H1 (cell line): ENCODE measurements at regions not wholly inside any gene's neighbourhood (a gene's known extent, or its start where the extent isn't known, plus 50 kb on each side); places are given as distances from the start of the nearest gene placed in this dataset.
A peak's percentile ranks its signal among the peaks of the same experiment; 100 is the strongest.

Source experiments
- CTCF ChIA-PET: fragments of 300-600 bp; sonication (Branson Sonifier 250); formaldehyde crosslinking; loops from one replicate; lab custom pipeline; 2021; ENCODE audit not compliant: partially characterized antibody; lab: Charles Lee
- POLR2A ChIA-PET: fragments of 300-600 bp; sonication (Branson Sonifier 250); formaldehyde crosslinking; loops from one replicate; lab custom pipeline; 2021; ENCODE audit warnings: inconsistent platforms; ENCODE audit not compliant: partially characterized antibody; lab: Charles Lee
- DNase-seq, 2 experiments: peaks; one replicate each; pipeline versions ENCODE4 v3.0.0 to v3.0.0-alpha.2; 2010 to 2022; ENCODE audit warnings: low spot score in 2 of 2, low read depth in 1 of 2, mixed read lengths in 1 of 2
- FAIRE-seq: peaks from 2 replicates; lab custom pipeline; 2011; peaks lifted over from hg19 to GRCh38; lab: Jason Lieb, UNC
- H2AFZ ChIP-seq: 2 replicates; pipeline ENCODE4 v1.8.1; 2012; ENCODE audit warnings: low read length, inconsistent platforms
- H2AK5ac ChIP-seq: 2 replicates; pipeline ENCODE4 v1.6.1; 2013; ENCODE audit warnings: low read depth, low read length
- H2BK120ac ChIP-seq: replicated peaks from 2 replicates; pipeline ENCODE3; 2013; ENCODE audit warnings: low read depth, low read length, inconsistent platforms
- H2BK12ac ChIP-seq: 2 replicates; pipeline ENCODE4 v1.6.1; 2013; ENCODE audit warnings: low read depth, low read length
- H2BK15ac ChIP-seq: 2 replicates; pipeline ENCODE4 v1.6.1; 2013; ENCODE audit warnings: low read length
- H2BK20ac ChIP-seq: 2 replicates; pipeline ENCODE4 v1.6.1; 2013; ENCODE audit warnings: low read length
- H2BK5ac ChIP-seq: 2 replicates; pipeline ENCODE4 v1.6.1; 2013; ENCODE audit warnings: low read depth, low read length
- H3K14ac ChIP-seq: 2 replicates; pipeline ENCODE4 v1.6.1; 2013; ENCODE audit warnings: inconsistent platforms; ENCODE audit not compliant: insufficient read length
- H3K18ac ChIP-seq: 2 replicates; pipeline ENCODE4 v1.6.1; 2013; ENCODE audit warnings: low read length; ENCODE audit errors: extremely low read depth
- H3K23ac ChIP-seq: 2 replicates; pipeline ENCODE4 v1.6.1; 2013; ENCODE audit warnings: inconsistent platforms; ENCODE audit not compliant: insufficient read length
- H3K23me2 ChIP-seq: 2 replicates; pipeline ENCODE4 v1.6.1; 2013; ENCODE audit warnings: low read depth, low read length
- H3K27ac ChIP-seq: 2 replicates; pipeline ENCODE4 v1.6.1; 2011; ENCODE audit warnings: low read depth, low read length, inconsistent platforms
- H3K27me3 ChIP-seq, 4 experiments: replicated peaks in 1 of 4; 1 replicate in 1 of 4; 2 replicates in 3 of 4; pipeline versions ENCODE4 v1.6.1 to v1.8.1; 2011 to 2013; ENCODE audit warnings: low read length in 3 of 4, mild to moderate bottlenecking in 3 of 4, inconsistent platforms in 2 of 4, mixed read lengths in 2 of 4, moderate library complexity in 1 of 4; ENCODE audit not compliant: control insufficient read depth in 3 of 4, insufficient read depth in 3 of 4; ENCODE audit errors: extremely low read depth in 1 of 4
- H3K36me3 ChIP-seq, 4 experiments: 2 replicates each; pipeline versions ENCODE4 v1.6.1 to v1.8.1; 2011 to 2013; ENCODE audit warnings: mild to moderate bottlenecking in 4 of 4, low read length in 3 of 4, moderate library complexity in 2 of 4, control low read depth in 1 of 4, inconsistent platforms in 1 of 4; ENCODE audit not compliant: insufficient read depth in 4 of 4, control insufficient read depth in 2 of 4
- H3K4ac ChIP-seq: replicated peaks from 2 replicates; pipeline ENCODE3; 2013; ENCODE audit warnings: low read length, low read depth, mixed read lengths, inconsistent platforms; ENCODE audit not compliant: insufficient read length
- H3K4me1 ChIP-seq, 4 experiments: replicated peaks in 1 of 4; 1 replicate in 1 of 4; 2 replicates in 3 of 4; pipeline versions ENCODE4 v1.6.1 to v1.8.1; 2011 to 2013; ENCODE audit warnings: low read length in 3 of 4, inconsistent platforms in 2 of 4, mixed read lengths in 1 of 4; ENCODE audit not compliant: insufficient read depth in 4 of 4, control insufficient read depth in 3 of 4
- H3K4me2 ChIP-seq, 2 experiments: 2 replicates each; pipeline versions ENCODE4 v1.6.1 to v1.8.1; 2011 to 2013; ENCODE audit warnings: low read depth in 2 of 2, low read length in 2 of 2, control low read depth in 1 of 2, inconsistent platforms in 1 of 2, mild to moderate bottlenecking in 1 of 2; ENCODE audit not compliant: insufficient read depth in 1 of 2
- H3K4me3 ChIP-seq, 4 experiments: fragments of 200-600, 300-600 bp in 1 of 4; sonication (generic), shearing (Covaris generic), sonication (Bioruptor Twin) in 1 of 4; 2 replicates each; pipeline versions ENCODE4 v1.5.1 to v1.8.1; 2011 to 2016; ENCODE audit warnings: low read length in 4 of 4, low read depth in 3 of 4, control low read depth in 2 of 4, inconsistent platforms in 2 of 4, mild to moderate bottlenecking in 2 of 4, mixed read lengths in 1 of 4, moderate library complexity in 1 of 4; ENCODE audit not compliant: insufficient read depth in 2 of 4; ENCODE audit errors: extremely low read depth in 1 of 4
- H3K56ac ChIP-seq: replicated peaks from 2 replicates; pipeline ENCODE3; 2013; ENCODE audit warnings: low read depth, mild to moderate bottlenecking, mixed read lengths, low read length, inconsistent platforms; ENCODE audit not compliant: insufficient read length
- H3K79me1 ChIP-seq: 2 replicates; pipeline ENCODE4 v1.6.1; 2013; ENCODE audit warnings: low read depth, low read length, control low read depth
- H3K79me2 ChIP-seq, 2 experiments: 2 replicates each; pipeline versions ENCODE4 v1.6.1 to v1.8.1; 2012 to 2013; ENCODE audit warnings: low read length in 2 of 2, mild to moderate bottlenecking in 2 of 2, inconsistent platforms in 1 of 2; ENCODE audit not compliant: insufficient read depth in 2 of 2, control insufficient read depth in 1 of 2
- H3K9ac ChIP-seq, 4 experiments: replicated peaks in 1 of 4; 1 replicate in 1 of 4; 2 replicates in 3 of 4; pipeline versions ENCODE4 v1.6.1 to v1.8.1; 2011 to 2013; ENCODE audit warnings: low read depth in 3 of 4, low read length in 3 of 4, control low read depth in 2 of 4, mild to moderate bottlenecking in 2 of 4, moderate library complexity in 2 of 4, inconsistent platforms in 1 of 4; ENCODE audit errors: extremely low read depth in 1 of 4
- H3K9me3 ChIP-seq, 2 experiments: 2 replicates each; pipeline versions ENCODE4 v1.6.1 to v1.8.1; 2012 to 2013; ENCODE audit warnings: mild to moderate bottlenecking in 2 of 2, moderate library complexity in 2 of 2, control low read depth in 1 of 2, inconsistent platforms in 1 of 2, low read depth in 1 of 2, low read length in 1 of 2, mixed read lengths in 1 of 2; ENCODE audit not compliant: insufficient read depth in 2 of 2
- H4K20me1 ChIP-seq, 2 experiments: replicated peaks in 1 of 2; 2 replicates each; pipeline versions ENCODE3 to v1.8.1; 2011 to 2013; ENCODE audit warnings: inconsistent platforms in 2 of 2, low read length in 2 of 2, mild to moderate bottlenecking in 1 of 2; ENCODE audit not compliant: insufficient read depth in 2 of 2, control insufficient read depth in 1 of 2
- H4K5ac ChIP-seq: 2 replicates; pipeline ENCODE4 v1.6.1; 2013; ENCODE audit warnings: low read length, low read depth, mixed read lengths, inconsistent platforms; ENCODE audit not compliant: insufficient read length
- H4K8ac ChIP-seq: 2 replicates; pipeline ENCODE4 v1.8.0; 2013; ENCODE audit warnings: mild to moderate bottlenecking, moderate library complexity, low read length, inconsistent platforms; ENCODE audit not compliant: insufficient read depth; ENCODE audit errors: extremely low read depth
- H4K91ac ChIP-seq: replicated peaks from 2 replicates; pipeline ENCODE3; 2013; ENCODE audit warnings: low read length, mixed read lengths, inconsistent platforms; ENCODE audit not compliant: insufficient read length
- BCL11A ChIP-seq, 2 experiments: IDR thresholded peaks; one replicate each; pipeline ENCODE4 v1.6.1; 2011; ENCODE audit warnings: low read depth in 2 of 2, low read length in 2 of 2, mild to moderate bottlenecking in 2 of 2
- CEBPB ChIP-seq: IDR thresholded peaks from 2 replicates; pipeline ENCODE4 v1.6.1; 2012; ENCODE audit warnings: low read depth, low read length
- EP300 ChIP-seq, 2 experiments: IDR thresholded peaks; 1 replicate in 1 of 2; 2 replicates in 1 of 2; pipeline ENCODE4 v1.6.1; 2011 to 2012; ENCODE audit warnings: low read depth in 2 of 2, low read length in 2 of 2, mild to moderate bottlenecking in 2 of 2, borderline replicate concordance in 1 of 2, inconsistent platforms in 1 of 2, moderate library complexity in 1 of 2
- RAD21 ChIP-seq, 2 experiments: IDR thresholded peaks in 1 of 2; conservative IDR thresholded peaks in 1 of 2; 2 replicates each; pipeline ENCODE4 v1.6.1; 2011; ENCODE audit warnings: low read depth in 2 of 2, low read length in 2 of 2, improper control_type of control experiment in 1 of 2, inconsistent platforms in 1 of 2, mild to moderate bottlenecking in 1 of 2, moderate library complexity in 1 of 2
- TBP ChIP-seq: IDR thresholded peaks from 2 replicates; pipeline ENCODE4 v1.6.1; 2011; ENCODE audit warnings: low read depth, low read length, improper control_type of control experiment
- ZNF274 ChIP-seq: IDR thresholded peaks from 2 replicates; pipeline ENCODE4 v1.7.0; 2012; ENCODE audit warnings: low read length, borderline replicate concordance; ENCODE audit errors: extremely low read depth
- WGBS, 2 experiments: shearing (Covaris generic) in 1 of 2; methylation state at CpG; one replicate each; pipeline versions ENCODE4 v1.1.6 to v1.1.7; 2013 to 2015; ENCODE audit warnings: low lambda C conversion rate in 2 of 2, mixed read lengths in 2 of 2, inconsistent platforms in 1 of 2, low coverage in 1 of 2, missing lambda C conversion rate in 1 of 2; ENCODE audit not compliant: insufficient replicate concordance in 2 of 2, insufficient coverage in 1 of 2, insufficient read length in 1 of 2; ENCODE audit errors: extremely low coverage in 1 of 2, missing lambda C conversion rate in 1 of 2; 5-methylcytosine and 5-hydroxymethylcytosine counted together
- TF ChIP-seq, protein P1 (sequence below), 3 experiments: IDR thresholded peaks; 1 replicate in 2 of 3; 2 replicates in 1 of 3; pipeline versions ENCODE4 v1.5.1 to v1.6.1; 2011; ENCODE audit warnings: low read length in 3 of 3, mild to moderate bottlenecking in 3 of 3, inconsistent platforms in 2 of 3, low read depth in 1 of 3, moderate library complexity in 1 of 3; ENCODE audit not compliant: insufficient read depth in 1 of 3; ENCODE audit errors: control extremely low read depth in 1 of 3

DNA sequence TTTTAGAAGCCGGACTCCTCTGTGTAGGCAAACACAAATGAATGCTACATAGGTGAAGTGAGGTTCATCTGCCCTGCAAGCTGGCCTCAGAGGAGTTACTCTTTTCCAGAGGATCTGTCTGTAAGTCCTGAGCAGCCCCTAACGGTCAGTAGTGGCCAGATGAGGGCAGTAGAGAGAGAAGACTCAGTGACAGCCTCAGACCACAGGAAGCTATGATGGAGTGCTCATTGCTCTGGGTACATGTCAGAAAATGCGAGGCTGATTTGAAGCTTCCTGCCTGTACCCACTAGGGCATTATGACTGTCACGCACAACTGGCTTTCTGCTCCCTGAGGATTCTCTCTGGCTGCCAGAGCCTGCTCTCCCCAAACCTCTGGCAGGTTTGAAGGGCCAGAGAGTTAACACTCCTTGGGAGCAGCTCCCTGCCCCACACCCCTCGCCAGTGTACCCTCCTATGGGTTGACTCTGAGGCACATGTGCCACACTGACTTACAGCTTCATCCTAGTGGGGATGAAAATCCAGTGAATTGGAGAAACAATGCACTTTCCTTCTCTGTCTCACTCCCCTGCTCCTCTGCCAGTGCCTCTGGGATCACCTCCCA is 141.5 kb downstream of the GABRG2 start:
- Histone ChIP-seq H2BK12ac (no peak overlapping the region; the same call in 1 of the 2 replicates), H2AFZ (peak overlapping the region; percentile 65), H3K9me3 (no peaks in the 10 kb centered on the region), H3K9ac (no peak overlapping the region), H4K5ac (no peak overlapping the region), H4K20me1 (no peaks in the 10 kb centered on the region), H3K23ac (no peak overlapping the region), H3K14ac (no peak overlapping the region), H2AK5ac (no peak overlapping the region), H3K27me3 (no peaks in the 10 kb centered on the region; a peak in 1 of 7 replicates), H3K36me3 (no peaks in the 10 kb centered on the region), H3K4me1 (no peaks in the 10 kb centered on the region), H3K79me2 (no peaks in the 10 kb centered on the region), H4K91ac (no peak overlapping the region), H3K23me2 (no peaks in the 10 kb centered on the region; the same call in 1 of the 2 replicates), H2BK120ac (no peak overlapping the region), H3K27ac (no peak overlapping the region), H3K4me3 (no peak overlapping the region), H2BK15ac (no peak overlapping the region), H4K8ac (no peak overlapping the region), H3K4me2 (no peak overlapping the region), H2BK5ac (no peak overlapping the region), H3K79me1 (no peaks in the 10 kb centered on the region), H3K18ac (no peak overlapping the region), H3K56ac (no peak overlapping the region), H2BK20ac (no peak overlapping the region), H3K4ac (no peak overlapping the region)
- CTCF ChIA-PET, result interaction anchor here (0.5 to 3.2 kb wide), 43 partner anchors 9 to 1204 kb away, joined by 3 to 20 read pairs (median 3); no protein-coding TSS in a partner anchor
- peak; percentile 81 for FAIRE-seq
- peak; percentile 60 to 70 for DNase-seq
- TF ChIP-seq, protein P1, sequence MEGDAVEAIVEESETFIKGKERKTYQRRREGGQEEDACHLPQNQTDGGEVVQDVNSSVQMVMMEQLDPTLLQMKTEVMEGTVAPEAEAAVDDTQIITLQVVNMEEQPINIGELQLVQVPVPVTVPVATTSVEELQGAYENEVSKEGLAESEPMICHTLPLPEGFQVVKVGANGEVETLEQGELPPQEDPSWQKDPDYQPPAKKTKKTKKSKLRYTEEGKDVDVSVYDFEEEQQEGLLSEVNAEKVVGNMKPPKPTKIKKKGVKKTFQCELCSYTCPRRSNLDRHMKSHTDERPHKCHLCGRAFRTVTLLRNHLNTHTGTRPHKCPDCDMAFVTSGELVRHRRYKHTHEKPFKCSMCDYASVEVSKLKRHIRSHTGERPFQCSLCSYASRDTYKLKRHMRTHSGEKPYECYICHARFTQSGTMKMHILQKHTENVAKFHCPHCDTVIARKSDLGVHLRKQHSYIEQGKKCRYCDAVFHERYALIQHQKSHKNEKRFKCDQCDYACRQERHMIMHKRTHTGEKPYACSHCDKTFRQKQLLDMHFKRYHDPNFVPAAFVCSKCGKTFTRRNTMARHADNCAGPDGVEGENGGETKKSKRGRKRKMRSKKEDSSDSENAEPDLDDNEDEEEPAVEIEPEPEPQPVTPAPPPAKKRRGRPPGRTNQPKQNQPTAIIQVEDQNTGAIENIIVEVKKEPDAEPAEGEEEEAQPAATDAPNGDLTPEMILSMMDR (IDR thresholded peaks at IDR 0.05; ENCODE audit: control extremely low read depth in 1 of 3, insufficient read depth in 1 of 3, low read depth in 1 of 3, low read length in 3 of 3), result peak; percentile 55 to 90 (median 80)
- TF ChIP-seq TBP (no peak), ZNF274 (no peak), BCL11A (IDR thresholded peaks at IDR 0.05; ENCODE audit: low read depth in 2 of 2, low read length in 2 of 2) (no peak), RAD21 (IDR thresholded peaks at IDR 0.05 in 1 of 2, conservative IDR thresholded peaks at IDR 0.05 in 1 of 2; ENCODE audit: low read depth in 2 of 2, low read length in 2 of 2) (peak; percentile 79 to 81), EP300 (IDR thresholded peaks at IDR 0.05; ENCODE audit: borderline replicate concordance in 1 of 2, low read depth in 2 of 2, low read length in 2 of 2) (no peak), CEBPB (no peak)
- 43% methylated on average over 4 of the region's 5 CpGs; no CpG with 5 or more reads in 1 of the 2 experiments for WGBS, 2 experiments
- POLR2A ChIA-PET, result no interaction called here
